ENCODE measurements at regions not wholly inside any gene's neighbourhood (a gene's known extent, or its start where the extent isn't known, plus 50 kb on each side); places are given as distances from the start of the nearest gene placed in this dataset.
"Not testable (repeated sequence)": the region's sequence is repeated elsewhere in the genome, so short reads cannot be mapped to it uniquely, and the experiment has no call there.

DNA sequence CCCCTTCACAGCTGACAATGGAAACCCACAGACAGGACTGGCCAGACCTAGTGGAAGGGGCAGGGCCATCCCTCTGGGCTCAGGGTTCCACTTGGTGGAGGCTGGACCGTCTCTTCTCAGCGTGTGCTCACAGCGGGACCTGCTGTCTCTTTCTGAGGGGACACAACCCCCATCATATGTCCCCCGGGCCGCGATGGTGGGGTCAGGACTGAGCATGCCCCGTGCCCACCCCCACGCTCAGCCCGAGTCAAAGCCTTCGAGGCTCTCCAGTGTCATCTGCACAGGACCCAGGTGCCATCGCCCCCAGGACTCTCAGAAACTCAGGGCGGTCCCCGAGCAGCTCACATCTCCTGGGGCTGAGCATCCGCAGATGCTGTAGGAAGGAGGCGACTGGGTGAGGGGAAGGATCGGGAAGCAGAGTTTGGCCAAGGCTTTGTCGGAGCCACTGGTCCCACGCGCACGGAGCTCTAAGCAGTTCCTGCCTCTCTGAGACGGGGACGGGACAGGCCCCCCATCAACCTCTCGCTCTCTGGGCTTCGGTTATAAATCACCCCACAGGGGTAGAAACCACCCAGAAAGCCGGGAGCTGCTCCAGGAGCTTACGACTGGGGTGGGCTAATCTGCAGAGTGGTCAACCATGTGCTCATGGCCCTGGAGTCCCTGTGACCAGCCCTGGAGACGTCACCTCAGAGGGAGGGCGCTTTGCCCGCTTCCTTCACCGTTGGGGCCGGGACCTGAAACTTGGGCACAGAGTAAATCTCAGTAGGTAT is 183.4 kb upstream of the SULF2 start:
- no peak for DNase-seq (ENCODE audit: low read depth in 3 of 3)

DNA sequence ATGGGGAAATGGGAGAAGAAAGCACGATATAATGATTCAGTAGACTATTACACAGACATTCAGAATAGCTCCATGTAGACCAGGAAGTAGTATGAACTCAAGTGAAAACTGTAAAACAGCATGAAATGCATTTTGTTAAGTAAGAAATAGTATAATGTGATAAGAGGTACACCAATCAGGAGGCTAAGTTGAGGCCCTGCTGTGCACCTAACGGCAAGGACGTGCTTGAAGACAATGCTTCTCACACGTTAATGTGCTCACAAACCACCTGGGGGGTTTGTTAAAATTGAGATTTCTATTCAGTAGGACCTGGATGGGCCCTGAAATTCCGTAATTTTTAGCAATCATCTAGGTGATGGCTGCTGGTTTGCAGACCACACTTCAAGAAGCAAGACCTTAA is 178.9 kb upstream of the SULF2 start:
- DNase-seq (ENCODE audit: low read depth in 3 of 3), result no peak

DNA sequence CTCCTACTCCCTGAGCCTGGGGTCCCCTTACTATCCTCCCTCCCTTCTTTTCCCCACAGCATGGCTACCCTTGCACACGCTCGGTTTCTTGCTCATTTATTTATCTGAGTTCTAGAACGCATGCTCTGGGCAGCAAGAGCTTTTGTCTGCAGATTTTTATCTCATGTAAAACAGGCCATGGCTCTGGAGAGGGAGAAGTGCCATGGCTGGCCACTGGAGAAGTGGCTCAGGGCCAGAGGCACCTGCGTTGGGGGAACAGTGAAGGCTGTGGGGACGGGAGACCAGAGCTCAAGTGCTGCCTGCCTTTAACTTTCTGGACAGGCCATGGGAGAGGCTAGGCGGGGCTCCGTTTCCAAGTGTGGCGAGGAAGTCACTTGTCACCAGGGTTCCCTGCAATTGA is 177.7 kb upstream of the SULF2 start:
- no peak for DNase-seq (ENCODE audit: low read depth in 3 of 3)

DNA sequence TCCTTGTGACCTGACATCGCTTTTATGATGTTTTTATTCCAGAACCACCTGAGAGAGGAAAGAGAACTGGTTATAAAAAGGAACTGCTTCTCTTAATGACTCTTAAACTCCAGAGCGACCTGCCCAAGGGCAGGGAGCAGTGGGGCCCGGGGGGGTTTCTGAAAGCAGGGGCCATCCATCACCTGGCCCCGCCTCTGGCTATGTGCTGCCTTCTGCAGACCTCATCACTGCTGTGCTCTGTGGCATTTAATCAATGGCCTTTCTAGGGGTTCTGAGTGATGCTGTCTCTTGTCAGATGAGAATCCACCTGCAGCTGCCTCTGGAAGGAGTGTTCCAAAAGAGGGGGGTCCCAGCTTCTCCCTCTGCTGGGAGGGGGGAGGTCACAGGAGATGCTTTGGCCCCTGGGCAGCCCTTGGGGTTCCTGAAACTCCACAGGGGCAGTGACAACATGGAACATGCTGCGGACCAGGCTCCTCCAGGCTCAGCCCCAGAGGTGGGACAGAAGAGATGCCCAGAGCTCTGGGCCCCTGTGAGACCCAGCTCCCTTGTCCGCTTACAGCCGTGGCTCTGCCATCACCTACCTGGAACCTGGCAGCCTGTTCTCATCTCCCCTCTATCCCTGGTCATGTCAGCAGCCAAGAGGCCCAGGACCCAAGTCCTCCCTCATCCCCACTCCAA is 177.1 kb upstream of the SULF2 start:
- DNase-seq (ENCODE audit: low read depth in 3 of 3), result no peak

DNA sequence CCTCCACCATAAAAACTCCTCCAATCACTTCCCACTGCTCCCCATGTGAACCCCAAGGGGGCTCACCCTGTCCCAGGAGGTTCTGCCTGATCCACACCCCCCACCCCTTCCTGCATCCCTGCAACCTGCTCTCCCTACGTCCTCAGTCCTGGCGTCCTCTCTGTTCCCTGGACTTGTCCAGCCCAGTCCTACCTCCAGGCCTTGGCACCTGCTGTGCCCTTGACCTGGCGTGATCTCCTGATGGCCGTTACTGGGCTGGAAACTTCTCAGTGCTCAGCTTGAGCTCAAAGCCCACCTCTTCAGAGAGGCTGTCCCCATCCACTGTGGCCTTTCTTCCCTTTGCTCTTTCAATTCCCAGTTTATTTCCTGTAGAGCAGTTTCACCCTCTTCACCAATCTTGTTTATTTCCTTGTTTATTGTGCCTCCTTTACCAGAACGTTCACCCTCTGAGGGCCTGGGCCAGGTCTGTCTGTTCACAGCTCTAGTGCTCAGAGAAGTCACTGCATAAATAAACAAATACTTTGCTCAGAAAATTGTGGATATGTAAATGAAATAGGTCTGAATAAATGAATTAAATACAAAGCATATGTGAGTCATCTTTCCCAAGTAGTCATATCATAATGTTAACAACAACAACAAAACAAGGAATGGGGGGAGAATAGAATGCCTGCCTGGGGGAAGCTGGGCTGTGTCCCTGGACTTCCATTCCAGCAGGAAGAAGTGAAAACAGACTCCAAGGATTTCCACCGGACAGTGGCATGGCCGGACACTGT is 175.7 kb upstream of the SULF2 start:
- DNase-seq (ENCODE audit: low read depth in 3 of 3), result no peak

DNA sequence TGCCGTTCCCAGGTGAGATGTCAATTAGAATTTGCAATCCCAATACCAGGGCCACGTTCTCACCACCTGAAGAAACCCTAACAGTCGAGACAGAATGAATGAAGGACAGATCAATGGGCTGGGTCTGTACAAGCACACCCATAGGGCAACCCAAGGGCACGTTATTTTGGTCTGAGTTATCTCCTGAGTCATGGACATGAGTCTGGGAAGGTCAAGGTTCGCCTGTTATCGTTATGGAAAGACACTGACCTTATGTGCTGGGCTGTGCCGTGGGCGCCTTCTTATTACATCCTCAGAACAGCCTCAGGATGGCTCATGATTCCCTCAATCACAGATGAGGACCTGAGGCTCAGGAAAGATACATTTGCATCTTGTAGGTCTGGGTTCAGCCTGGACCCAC is 175.0 kb upstream of the SULF2 start:
- no peak for DNase-seq (ENCODE audit: low read depth in 3 of 3)

DNA sequence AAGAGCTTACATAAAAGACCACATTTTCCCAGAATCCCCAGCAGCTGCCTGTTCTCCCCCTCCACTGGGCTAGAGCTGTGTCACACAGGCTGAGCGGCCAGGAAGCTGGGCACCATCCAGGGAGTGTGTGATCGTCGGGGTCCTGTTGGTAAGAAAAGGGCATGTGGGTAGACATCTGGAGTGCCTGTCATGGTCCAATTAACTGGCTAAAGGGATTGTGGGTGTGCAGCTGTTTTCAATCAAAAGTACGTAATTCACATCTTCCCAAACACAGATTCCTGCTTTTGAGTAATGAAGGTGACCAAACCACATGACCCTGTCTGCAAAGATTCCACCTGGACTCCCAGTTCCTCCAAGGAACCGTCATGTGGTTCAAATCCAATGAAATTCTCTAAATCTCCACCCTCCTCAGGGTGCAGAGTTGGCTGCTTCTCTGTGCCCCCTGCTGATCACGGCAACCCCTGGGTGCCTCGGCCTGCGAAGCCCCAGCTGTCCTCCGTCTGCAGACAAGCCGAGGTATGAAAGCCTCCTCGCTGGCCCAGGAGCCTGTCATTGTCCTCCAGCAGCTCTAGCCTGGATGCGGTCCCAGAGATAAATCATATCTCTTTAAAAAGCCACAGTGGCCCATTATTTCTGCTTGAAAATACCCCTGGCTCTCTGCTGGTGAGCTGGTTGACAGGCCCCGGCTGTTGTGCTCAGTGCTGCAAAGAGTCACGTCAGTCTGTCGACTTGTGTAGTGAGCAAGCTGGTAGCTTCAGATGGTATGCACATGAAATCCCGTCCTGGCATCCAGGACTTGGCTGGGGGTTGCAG is 172.9 kb upstream of the SULF2 start:
- not testable (repeated sequence) for DNase-seq (ENCODE audit: low read depth in 3 of 3)

DNA sequence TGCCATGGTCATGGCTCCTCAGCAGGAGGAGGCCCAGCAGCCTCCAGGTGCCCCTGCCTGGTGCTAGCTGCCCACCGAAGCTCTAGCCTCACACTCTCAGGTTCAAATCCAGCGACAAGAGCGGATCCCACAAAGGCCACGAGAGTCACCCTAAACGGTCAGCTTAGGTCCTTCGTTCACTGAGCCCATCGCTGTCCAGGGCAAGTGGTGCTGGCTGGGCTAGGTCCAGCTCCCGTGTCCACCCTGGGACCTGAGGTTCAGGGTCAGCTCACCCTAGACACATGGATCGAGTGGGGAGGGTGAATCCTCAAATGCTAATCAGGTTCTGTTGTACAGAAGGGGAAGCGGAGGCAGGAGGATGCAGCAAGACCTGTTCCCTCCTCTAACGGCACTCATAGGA is 171.9 kb upstream of the SULF2 start:
- DNase-seq (ENCODE audit: low read depth in 3 of 3), result no peak

DNA sequence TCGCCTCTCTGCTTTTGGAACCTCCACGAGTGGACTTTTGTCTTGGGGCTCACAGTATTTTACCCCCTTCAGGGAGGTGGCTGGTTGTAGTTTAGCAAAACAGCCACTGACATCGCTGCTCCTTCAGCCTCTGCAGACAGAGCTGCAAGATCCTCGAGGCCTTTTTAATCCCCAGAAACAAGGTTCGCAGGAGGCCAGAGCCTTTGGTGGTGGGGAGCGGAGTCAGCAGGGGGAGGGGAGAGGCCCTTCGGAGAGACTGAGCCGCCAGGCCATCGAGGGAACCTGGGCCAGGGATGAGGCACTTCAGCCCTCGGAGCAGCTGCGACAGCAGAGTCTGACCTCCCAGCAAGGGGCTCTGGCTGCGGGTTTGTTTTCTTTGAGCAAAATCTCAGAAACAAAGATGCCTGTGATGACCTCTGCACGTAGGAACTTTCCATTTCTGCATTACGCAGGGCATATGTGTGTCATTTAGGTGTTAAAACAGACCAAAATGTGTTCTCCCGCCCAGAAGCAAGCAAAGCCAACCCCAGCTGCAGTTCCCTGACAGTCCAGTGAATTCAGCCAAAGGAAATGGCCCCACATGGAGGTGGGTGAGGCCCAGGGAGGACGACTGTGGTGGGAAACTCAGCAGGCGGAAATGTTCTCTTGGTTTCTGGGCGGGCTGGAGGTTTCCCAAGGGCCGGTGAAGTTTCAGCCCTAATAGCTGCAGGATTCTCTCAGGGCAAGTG is 171.2 kb upstream of the SULF2 start:
- no peak for DNase-seq (ENCODE audit: low read depth in 3 of 3)

DNA sequence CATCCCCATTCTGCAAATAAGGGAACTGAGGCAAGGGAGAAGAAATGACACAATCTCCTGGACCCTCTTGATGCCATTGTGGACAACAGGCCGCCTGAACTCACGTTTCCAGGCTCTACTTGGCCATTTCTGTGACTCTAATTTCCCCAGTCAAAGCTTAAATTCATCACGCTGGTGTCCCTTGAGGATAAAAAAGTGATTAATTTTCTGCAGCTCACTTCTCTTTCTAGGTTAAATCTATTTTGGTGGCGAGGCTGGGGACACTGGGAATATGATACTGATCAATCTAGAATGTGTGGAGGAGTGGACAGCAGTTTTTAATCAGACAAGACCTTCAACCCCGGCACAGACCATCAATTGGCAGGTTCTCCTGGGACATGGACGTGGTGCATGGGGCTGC is 168.2 kb upstream of the SULF2 start:
- no peak for DNase-seq (ENCODE audit: low read depth in 3 of 3)

DNA sequence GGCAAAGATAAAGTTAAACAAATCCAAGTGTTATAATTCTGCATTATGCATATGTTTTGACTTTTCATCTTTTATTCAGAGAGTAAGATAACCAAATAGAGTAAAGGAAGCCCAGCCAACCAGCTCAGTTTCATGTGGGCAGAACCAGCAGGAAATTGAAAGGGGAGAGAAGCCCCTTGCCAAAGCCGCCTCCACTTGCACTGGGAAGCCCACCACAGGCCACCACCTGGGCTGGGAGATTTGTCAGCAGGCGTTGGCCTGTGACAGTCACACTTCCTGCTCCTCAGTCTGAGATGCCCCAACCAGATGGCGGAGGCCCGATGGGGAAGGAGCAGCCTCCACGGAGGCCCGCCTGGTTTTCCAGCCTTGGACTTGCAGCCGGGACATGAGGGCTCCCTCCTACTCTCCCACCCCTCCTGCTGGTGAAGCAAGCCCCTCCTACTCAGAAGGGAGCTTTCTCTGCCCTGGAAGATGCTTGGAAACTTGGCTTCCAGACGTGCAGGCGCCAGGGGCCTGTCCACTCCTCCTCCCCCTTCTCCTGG is 166.8 kb upstream of the SULF2 start:
- DNase-seq (ENCODE audit: low read depth in 3 of 3), result no peak

DNA sequence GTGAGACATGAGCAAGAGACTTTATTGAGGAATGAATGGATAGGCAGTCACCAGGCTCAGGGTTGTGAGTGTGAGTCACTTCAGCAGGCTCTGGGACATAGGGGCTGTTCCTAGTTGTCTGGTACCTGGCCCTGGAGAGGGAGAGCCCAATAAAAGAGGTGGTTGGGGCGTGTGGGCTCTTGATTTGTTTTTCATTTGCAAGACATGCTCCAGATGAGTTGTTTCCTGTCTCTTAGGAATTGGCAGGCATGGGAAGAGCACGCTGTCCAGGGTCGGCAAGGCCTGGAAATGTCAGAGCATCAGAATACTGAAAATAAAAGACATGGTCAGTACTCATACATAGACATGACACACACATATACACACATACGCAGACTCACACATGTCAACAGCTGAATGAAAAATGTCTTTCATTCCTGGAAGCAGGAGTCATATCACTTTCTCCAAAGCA is 166.3 kb upstream of the SULF2 start:
- DNase-seq (ENCODE audit: low read depth in 3 of 3), result no peak

DNA sequence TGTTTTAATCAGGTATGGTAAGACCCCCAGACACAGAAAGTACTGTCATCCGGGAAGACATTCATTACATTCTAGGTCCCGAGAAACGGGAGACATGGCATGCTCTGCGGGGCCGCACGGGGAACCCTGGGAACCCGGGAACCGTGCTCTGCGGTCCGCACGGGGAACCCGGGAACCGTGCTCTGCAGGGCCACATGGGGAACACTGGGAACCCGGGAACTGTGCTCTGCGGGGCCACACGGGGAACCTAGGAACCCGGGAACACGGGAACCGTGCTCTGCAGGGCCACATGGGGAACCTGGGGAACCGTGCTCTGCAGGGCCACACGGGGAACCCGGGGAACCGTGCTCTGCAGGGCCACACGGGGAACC is 165.6 kb upstream of the SULF2 start:
- no peak for DNase-seq (ENCODE audit: low read depth in 3 of 3)

DNA sequence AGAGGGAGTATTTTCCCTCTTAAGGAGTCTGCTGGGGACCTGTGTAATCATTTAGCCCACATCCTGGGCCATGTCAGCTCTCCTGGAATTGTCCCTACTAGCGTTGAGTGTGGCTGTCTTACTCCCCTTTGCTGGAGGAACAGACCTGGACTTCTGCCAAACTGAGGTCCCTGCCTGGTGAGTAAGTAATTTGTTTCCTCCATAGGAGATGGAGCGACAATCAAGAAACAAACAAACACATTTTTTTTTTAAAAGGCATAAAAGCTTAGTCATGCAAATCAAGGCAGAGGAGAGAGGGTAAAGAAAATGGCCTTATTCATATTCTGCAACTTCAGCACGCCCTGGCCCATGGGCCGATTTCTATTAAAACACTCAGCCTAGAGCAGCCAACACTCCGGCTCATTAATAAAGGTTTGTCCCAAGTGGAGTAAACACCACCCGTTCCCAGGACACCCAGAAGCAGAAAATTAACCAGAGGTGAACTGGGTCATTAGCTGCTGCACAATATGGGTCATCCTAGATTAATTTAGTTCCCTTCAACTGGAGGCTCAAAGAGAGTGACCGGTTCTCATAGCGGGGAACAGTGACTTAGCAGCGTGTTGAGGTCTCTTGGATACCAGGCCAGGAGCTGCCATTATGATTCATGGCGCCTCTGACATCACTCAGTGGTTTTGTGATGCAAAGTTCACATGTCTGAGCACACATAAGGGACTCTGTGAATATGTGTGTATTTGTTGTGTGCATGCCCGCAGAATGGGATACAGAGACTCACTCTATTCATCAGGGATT is 165.0 kb upstream of the SULF2 start:
- no peak for DNase-seq (ENCODE audit: low read depth in 3 of 3)

DNA sequence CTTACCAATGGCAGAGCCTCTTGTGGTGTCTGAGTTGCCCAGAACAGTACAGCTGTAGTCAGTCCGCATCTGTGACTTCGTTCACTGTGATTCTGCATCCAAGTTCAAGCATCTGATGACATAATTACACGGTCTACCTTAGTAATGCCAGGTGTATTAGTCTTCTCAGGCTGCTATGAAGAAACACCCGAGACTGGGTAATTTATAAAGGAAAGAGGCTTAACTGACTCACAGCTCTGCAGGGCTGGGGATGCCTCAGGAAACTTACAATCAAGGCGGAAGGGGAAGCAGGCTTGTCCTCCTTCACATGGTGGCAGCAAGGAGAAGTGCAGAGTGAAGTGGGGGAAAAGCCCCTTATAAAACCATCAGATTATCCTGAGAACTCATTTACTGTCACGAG is 163.9 kb upstream of the SULF2 start:
- DNase-seq (ENCODE audit: low read depth in 3 of 3), result no peak

DNA sequence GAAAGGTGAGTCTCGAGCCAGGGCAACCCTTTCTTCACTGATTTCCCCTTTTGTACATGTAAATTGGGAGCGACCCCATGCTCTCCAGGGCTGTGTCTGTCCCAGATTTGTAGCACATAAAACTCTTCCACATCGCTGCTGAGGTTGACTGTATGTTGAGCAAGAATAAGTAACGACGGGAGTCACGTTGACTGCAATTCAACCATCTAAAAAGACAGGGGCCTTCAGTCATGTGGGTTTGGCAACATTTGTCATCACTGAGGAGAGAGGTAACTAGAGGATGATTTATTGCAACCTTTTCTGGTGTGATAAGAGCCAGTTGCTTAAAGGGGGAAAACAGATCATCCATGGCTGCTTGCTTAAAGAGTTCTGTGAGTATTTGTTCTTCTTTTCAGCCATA is 159.4 kb upstream of the SULF2 start:
- no peak for DNase-seq (ENCODE audit: low read depth in 3 of 3)

DNA sequence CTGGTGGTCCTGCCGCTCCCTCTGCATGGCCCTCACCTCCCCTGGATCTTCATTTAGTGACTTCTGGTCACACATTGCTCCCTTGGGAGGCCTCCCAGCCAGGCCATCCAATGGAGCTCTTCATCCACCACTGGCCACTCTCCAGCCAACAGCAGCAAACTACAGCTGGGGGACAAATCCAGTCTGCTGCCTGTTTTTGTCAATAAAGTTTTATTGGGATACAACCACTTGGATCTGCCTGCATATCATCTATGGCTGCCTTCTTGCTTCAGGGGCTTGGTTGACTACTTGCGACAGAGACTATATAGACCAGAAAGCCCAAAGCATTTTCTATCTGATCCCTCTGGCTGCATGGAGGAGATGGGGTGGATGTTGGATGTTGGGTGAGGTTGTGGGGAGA is 156.6 kb upstream of the SULF2 start:
- DNase-seq (ENCODE audit: low read depth in 3 of 3), result no peak

DNA sequence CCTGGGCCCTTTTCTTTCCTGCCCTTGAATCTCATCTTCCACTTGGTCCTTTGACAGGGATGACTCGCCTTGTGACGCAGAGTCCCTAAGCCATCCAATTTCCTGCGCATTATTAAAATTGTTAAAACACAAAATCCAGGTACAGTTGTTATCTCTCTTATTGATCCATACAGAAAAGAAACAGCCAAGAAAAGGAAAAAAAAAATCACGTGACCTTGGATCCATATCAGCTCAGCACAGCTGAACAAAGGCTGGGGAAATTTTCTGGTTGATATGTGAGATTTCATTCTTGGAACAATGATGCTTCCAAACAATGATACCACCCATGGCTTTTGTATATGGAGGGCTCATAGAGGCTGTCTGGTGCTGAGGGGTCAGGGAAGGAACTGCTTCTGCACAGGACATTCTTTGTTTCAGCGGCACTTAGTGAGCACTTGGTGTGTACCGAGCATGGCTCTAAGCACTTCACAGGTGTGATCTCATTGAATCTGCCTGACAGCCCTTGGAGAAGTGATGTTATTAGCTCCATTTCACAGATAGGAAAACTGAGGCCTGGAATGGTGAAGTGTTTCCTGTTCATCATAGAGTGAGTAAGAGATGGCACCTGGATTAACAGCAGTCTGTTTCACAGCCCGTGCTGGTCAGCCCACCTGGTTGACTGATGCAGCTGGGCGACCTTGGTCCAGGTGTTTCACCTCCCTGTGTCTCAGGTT is 155.0 kb upstream of the SULF2 start:
- DNase-seq (ENCODE audit: low read depth in 3 of 3), result no peak

DNA sequence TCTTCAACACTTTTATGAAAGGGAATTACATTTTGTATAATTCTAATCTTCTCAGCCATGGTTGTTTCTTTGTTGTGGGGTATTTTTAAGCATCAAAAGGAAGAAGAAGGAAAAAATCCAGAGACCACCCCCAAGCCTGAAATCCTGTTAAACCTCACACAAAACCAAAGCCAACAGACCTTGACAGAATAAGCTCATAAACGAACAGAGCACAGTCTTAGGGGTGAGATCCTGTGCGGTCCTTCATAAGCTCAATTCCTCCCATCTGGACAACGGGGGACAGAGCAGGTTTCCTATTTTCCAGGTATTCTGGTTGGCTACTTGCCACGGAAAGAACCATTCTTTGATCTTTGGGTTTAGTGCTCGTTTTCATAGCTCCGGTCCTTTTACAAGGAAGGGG is 151.3 kb upstream of the SULF2 start:
- DNase-seq (ENCODE audit: low read depth in 3 of 3), result no peak

DNA sequence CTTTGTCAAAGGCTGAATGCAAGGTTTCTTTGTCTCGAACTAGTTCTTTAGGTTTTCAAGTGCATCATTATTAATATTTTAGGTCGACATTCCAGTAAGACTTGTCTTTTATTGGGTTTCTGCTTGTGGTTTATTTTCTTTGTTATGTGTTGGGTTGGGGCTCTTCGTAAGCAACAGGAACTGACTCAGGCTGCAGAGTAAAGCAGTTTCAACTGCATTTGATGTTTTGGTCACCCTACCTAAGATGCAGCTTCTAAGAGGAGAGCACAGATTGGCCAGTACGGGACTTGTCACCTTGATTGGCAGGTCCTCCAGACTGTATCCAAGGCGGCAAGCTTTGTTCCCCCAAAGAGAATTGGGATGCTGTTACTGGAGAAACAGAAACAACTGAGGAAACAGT is 149.5 kb upstream of the SULF2 start:
- DNase-seq (ENCODE audit: low read depth in 3 of 3), result no peak

Measured in stimulated activated CD4-positive, alpha-beta T cell treated with anti-CD3 and anti-CD28 coated beads, TNF-alpha, amount 100 ng/mL, for 48 hours (primary cell).